GM12892 (cell line): ENCODE measurements at regions not wholly inside any gene's neighbourhood (a gene's known extent, or its start where the extent isn't known, plus 50 kb on each side); places are given as distances from the start of the nearest gene placed in this dataset.

Source experiments
- POLR2A ChIP-seq: IDR thresholded peaks from 2 replicates; pipeline ENCODE4 v1.6.1; 2011; ENCODE audit warnings: low read depth, low read length, control low read depth
- POLR2AphosphoS5 ChIP-seq: IDR thresholded peaks from 2 replicates; pipeline ENCODE4 v1.6.1; 2011; ENCODE audit warnings: low read depth, low read length, control low read depth
- TAF1 ChIP-seq: IDR thresholded peaks from 2 replicates; pipeline ENCODE4 v1.6.1; 2011; ENCODE audit warnings: low read depth, mild to moderate bottlenecking, control low read depth, low read length, borderline replicate concordance

DNA sequence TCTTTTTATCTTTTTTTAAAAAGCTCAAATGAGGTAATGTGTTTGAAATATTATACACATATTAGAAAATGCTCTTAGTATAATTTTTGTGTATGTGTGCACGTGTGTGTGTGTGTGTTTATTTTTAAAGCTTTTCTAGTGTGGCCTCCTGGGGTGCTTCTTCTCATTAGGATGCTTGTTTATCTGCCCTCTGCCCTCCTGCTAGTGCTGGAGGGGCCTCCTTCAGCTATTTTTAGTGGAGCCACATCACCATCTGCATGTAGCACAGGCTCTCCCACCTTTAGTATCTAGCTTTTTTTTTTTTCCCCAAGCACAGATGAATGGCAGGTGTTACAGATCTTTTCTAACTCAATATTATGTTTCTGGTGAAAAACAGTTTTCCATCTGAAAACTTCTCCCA is 155.7 kb upstream of the TMEM229A start:
- TF ChIP-seq TAF1 (no peak), POLR2AphosphoS5 (no peak), POLR2A (no peak)
